SK-N-SH (cell line): ENCODE measurements at regions not wholly inside any gene's neighbourhood (a gene's known extent, or its start where the extent isn't known, plus 50 kb on each side); places are given as distances from the start of the nearest gene placed in this dataset.

Experiments
- CTCF ChIA-PET: fragments of 300-600, 350-600 bp; formaldehyde crosslinking; extraction: SDS; loops from one replicate; lab custom pipeline; 2021; lab: Yijun Ruan, JAX
- POLR2A ChIA-PET: fragments of 350-600 bp; sonication (Branson Sonifier 250); formaldehyde crosslinking; extraction: SDS; loops from one replicate; lab custom pipeline; 2020; ENCODE audit warnings: antibody characterized with exemption, inconsistent platforms; lab: Yijun Ruan, JAX
- DNase-seq: peaks from one replicate; pipeline ENCODE4 v3.0.0; 2012
- H2AFZ ChIP-seq: fragments of 200-600 bp; sonication (generic); 2 replicates; pipeline ENCODE4 v1.8.1; 2016; ENCODE audit warnings: antibody characterized with exemption, mild to moderate bottlenecking, low read depth
- H3F3A ChIP-seq: fragments of 200-600 bp; sonication (generic); replicated peaks from 2 replicates; pipeline ENCODE3; 2016; ENCODE audit warnings: antibody characterized with exemption, mild to moderate bottlenecking; ENCODE audit not compliant: insufficient read depth
- H3K27ac ChIP-seq, 2 experiments: fragments of 200-500 bp in 1 of 2; fragments of 200-600 bp in 1 of 2; sonication (Bioruptor generic) in 1 of 2; sonication (generic), shearing (Covaris generic) in 1 of 2; 2 replicates each; pipeline versions ENCODE4 v1.5.1 to v1.6.1; 2014 to 2016; ENCODE audit warnings: low read depth in 2 of 2, inconsistent platforms in 1 of 2, low read length in 1 of 2, mild to moderate bottlenecking in 1 of 2, mixed read lengths in 1 of 2
- H3K27me3 ChIP-seq: fragments of 200-600 bp; sonication (generic), shearing (Covaris generic); 2 replicates; pipeline ENCODE4 v1.6.1; 2016; ENCODE audit warnings: mixed run types; ENCODE audit not compliant: insufficient read depth
- H3K36me3 ChIP-seq, 2 experiments: fragments of 200-500 bp in 1 of 2; fragments of 200-600 bp in 1 of 2; sonication (Bioruptor generic) in 1 of 2; sonication (generic) in 1 of 2; replicated peaks in 1 of 2; 2 replicates each; pipeline versions ENCODE3 to v1.5.1; 2014 to 2016; ENCODE audit warnings: low read length in 1 of 2, mild to moderate bottlenecking in 1 of 2; ENCODE audit not compliant: insufficient read depth in 2 of 2, control insufficient read depth in 1 of 2
- H3K4me1 ChIP-seq, 2 experiments: fragments of 200-500 bp in 1 of 2; fragments of 200-600 bp in 1 of 2; sonication (Bioruptor generic) in 1 of 2; sonication (generic), shearing (Covaris generic) in 1 of 2; 2 replicates each; pipeline versions ENCODE4 v1.5.1 to v1.6.1; 2014 to 2016; ENCODE audit warnings: low read depth in 1 of 2, low read length in 1 of 2, mixed run types in 1 of 2; ENCODE audit not compliant: insufficient read depth in 2 of 2, control insufficient read depth in 1 of 2
- H3K4me2 ChIP-seq: fragments of 200-600 bp; sonication (generic), shearing (Covaris generic); 2 replicates; pipeline ENCODE4 v1.6.1; 2017; ENCODE audit warnings: mixed run types
- H3K4me3 ChIP-seq, 2 experiments: fragments of 200-500 bp in 1 of 2; fragments of 200-600 bp in 1 of 2; sonication (Bioruptor generic) in 1 of 2; sonication (generic), shearing (Covaris generic) in 1 of 2; 2 replicates each; pipeline versions ENCODE4 v1.5.1 to v1.8.1; 2014 to 2016; ENCODE audit warnings: low read depth in 2 of 2, inconsistent platforms in 1 of 2, low read length in 1 of 2, mild to moderate bottlenecking in 1 of 2, mixed read lengths in 1 of 2, moderate library complexity in 1 of 2
- H3K79me2 ChIP-seq: fragments of 200-600 bp; sonication (generic); 2 replicates; pipeline ENCODE4 v1.8.1; 2017; ENCODE audit warnings: mild to moderate bottlenecking; ENCODE audit not compliant: insufficient read depth
- H3K9ac ChIP-seq: fragments of 200-600 bp; sonication (generic); 2 replicates; pipeline ENCODE4 v1.6.1; 2017; ENCODE audit warnings: mixed run types
- H3K9me2 ChIP-seq: fragments of 200-600 bp; sonication (generic); 2 replicates; pipeline ENCODE4 v1.6.1; 2017; ENCODE audit warnings: mixed run types
- H3K9me3 ChIP-seq: fragments of 200-600 bp; sonication (generic); 2 replicates; pipeline ENCODE4 v1.6.1; 2017; ENCODE audit warnings: mixed run types, mild to moderate bottlenecking, moderate library complexity
- H4K20me1 ChIP-seq: fragments of 200-600 bp; sonication (generic); 2 replicates; pipeline ENCODE4 v1.6.1; 2017; ENCODE audit warnings: mild to moderate bottlenecking, mixed run types; ENCODE audit not compliant: insufficient read depth
- CHD2 ChIP-seq: fragments of 150-350 bp; IDR thresholded peaks from 2 replicates; pipeline ENCODE4 v1.6.1; 2018; ENCODE audit warnings: low read length; ENCODE audit not compliant: partially characterized antibody
- ELF1 ChIP-seq: IDR thresholded peaks from 2 replicates; pipeline ENCODE4 v1.4.0; 2012
- EP300 ChIP-seq, 2 experiments: IDR thresholded peaks; 2 replicates each; pipeline versions ENCODE4 v1.4.0 to v1.6.1; 2012; ENCODE audit warnings: borderline replicate concordance in 1 of 2, low read depth in 1 of 2, low read length in 1 of 2
- EZH2phosphoT487 ChIP-seq: fragments of 200-600 bp; sonication (generic); IDR thresholded peaks from 2 replicates; pipeline ENCODE4 v1.6.1; 2017; ENCODE audit warnings: low read depth, mixed run types, mild to moderate bottlenecking, antibody characterized with exemption, moderate library complexity, borderline replicate concordance
- FOSL2 ChIP-seq: IDR thresholded peaks from 2 replicates; pipeline ENCODE4 v1.4.0; 2012; ENCODE audit warnings: low read depth, mild to moderate bottlenecking, moderate library complexity, borderline replicate concordance
- FOXJ3 ChIP-seq: sonication (generic); formaldehyde crosslinking; IDR thresholded peaks from 2 replicates; pipeline ENCODE4 v1.5.1; 2020; ENCODE audit warnings: mild to moderate bottlenecking, missing genetic modification reagents
- FOXM1 ChIP-seq: IDR thresholded peaks from 2 replicates; pipeline ENCODE4 v1.4.0; 2012; ENCODE audit warnings: low read depth, mild to moderate bottlenecking
- GABPA ChIP-seq: IDR thresholded peaks from 2 replicates; pipeline ENCODE4 v1.4.0; 2012; ENCODE audit warnings: low read depth, mild to moderate bottlenecking
- GATA2 ChIP-seq: sonication (generic); formaldehyde crosslinking; IDR thresholded peaks from 2 replicates; pipeline ENCODE4 v1.5.0; 2020; ENCODE audit warnings: mild to moderate bottlenecking, missing genetic modification reagents
- JUND ChIP-seq: IDR thresholded peaks from 2 replicates; pipeline ENCODE4 v1.4.0; 2012
- MEF2A ChIP-seq: IDR thresholded peaks from 2 replicates; pipeline ENCODE4 v1.4.0; 2012; ENCODE audit warnings: low read depth, borderline replicate concordance
- MXI1 ChIP-seq: IDR thresholded peaks from 2 replicates; pipeline ENCODE4 v1.6.1; 2012; ENCODE audit warnings: mild to moderate bottlenecking, low read depth, low read length, improper control_type of control experiment
- NFIC ChIP-seq: IDR thresholded peaks from 2 replicates; pipeline ENCODE4 v1.4.0; 2012; ENCODE audit warnings: borderline replicate concordance
- NRF1 ChIP-seq: IDR thresholded peaks from 2 replicates; pipeline ENCODE4 v1.6.1; 2012; ENCODE audit warnings: low read depth, mild to moderate bottlenecking, low read length
- POLR2AphosphoS5 ChIP-seq: IDR thresholded peaks from 2 replicates; pipeline ENCODE4 v1.6.1; 2012; ENCODE audit warnings: low read depth, low read length
- RAD21 ChIP-seq: IDR thresholded peaks from 2 replicates; pipeline ENCODE4 v1.6.1; 2012; ENCODE audit warnings: mild to moderate bottlenecking, low read length
- RCOR1 ChIP-seq: fragments of 150-350 bp; IDR thresholded peaks from 2 replicates; pipeline ENCODE4 v1.6.1; 2017; ENCODE audit warnings: antibody characterized with exemption, low read length
- RFX5 ChIP-seq: IDR thresholded peaks from 2 replicates; pipeline ENCODE4 v1.6.1; 2012; ENCODE audit warnings: mild to moderate bottlenecking, improper control_type of control experiment, low read length
- RXRA ChIP-seq: IDR thresholded peaks from 2 replicates; pipeline ENCODE4 v1.4.0; 2012; ENCODE audit warnings: low read depth, mild to moderate bottlenecking, borderline replicate concordance
- SIN3A ChIP-seq: IDR thresholded peaks from 2 replicates; pipeline ENCODE4 v1.6.1; 2012; ENCODE audit warnings: low read depth, mild to moderate bottlenecking, low read length, moderate library complexity, borderline replicate concordance
- SMC3 ChIP-seq: IDR thresholded peaks from 2 replicates; pipeline ENCODE4 v1.6.1; 2012; ENCODE audit warnings: low read depth, low read length, improper control_type of control experiment
- TAF1 ChIP-seq: IDR thresholded peaks from 2 replicates; pipeline ENCODE4 v1.6.1; 2012; ENCODE audit warnings: low read depth, mild to moderate bottlenecking, low read length, moderate library complexity, borderline replicate concordance
- TCF12 ChIP-seq: IDR thresholded peaks from 2 replicates; pipeline ENCODE4 v1.4.0; 2012
- TEAD4 ChIP-seq: IDR thresholded peaks from 2 replicates; pipeline ENCODE4 v1.4.0; 2012; ENCODE audit warnings: mild to moderate bottlenecking, borderline replicate concordance; ENCODE audit not compliant: insufficient read depth
- YY1 ChIP-seq: IDR thresholded peaks from 2 replicates; pipeline ENCODE4 v1.4.0; 2012; ENCODE audit warnings: low read depth, mild to moderate bottlenecking
- TF ChIP-seq, protein P1 (sequence below): fragments of 150-350 bp; IDR thresholded peaks from 2 replicates; pipeline ENCODE4 v1.6.1; 2016; ENCODE audit warnings: mild to moderate bottlenecking, low read depth, low read length
- TF ChIP-seq, protein P2 (sequence below): IDR thresholded peaks from 2 replicates; pipeline ENCODE4 v1.4.0; 2012; ENCODE audit warnings: low read depth
- TF ChIP-seq, protein P3 (sequence below): fragments of 200-600 bp; sonication (generic); IDR thresholded peaks from 2 replicates; pipeline ENCODE4 v1.6.1; 2017; ENCODE audit warnings: antibody characterized with exemption, mild to moderate bottlenecking, moderate library complexity
- TF ChIP-seq, protein P4 (sequence below): IDR thresholded peaks from 2 replicates; pipeline ENCODE4 v1.6.1; 2012; ENCODE audit warnings: mild to moderate bottlenecking, low read depth, low read length, moderate library complexity
- TF ChIP-seq, protein P5 (sequence below): IDR thresholded peaks from 2 replicates; pipeline ENCODE4 v1.4.0; 2012; ENCODE audit warnings: low read depth, borderline replicate concordance

DNA sequence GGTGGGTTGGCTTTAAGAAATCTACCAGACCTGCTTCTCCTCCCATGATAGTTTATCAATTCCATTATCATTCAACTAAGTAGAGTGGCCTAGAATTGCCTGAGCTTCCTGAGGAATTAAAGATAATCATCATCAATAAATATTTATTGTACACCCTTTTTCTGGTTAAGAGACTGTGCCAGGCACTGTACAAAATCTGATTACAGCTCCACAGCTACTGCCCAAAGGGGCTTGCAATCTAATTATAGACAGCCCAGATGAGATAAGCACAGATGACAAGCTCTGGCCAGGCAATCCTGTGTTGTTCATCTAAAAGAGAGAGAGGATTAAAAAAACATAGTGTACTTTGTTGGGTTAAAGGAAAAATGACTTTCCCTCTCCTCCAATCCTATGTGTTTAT, 586.4 kb downstream of the GATA3 start:
- Histone ChIP-seq H3K27ac (peak overlapping the region in 1 of 2 experiments; percentile 95; a peak in 2 of 4 replicates), H2AFZ (no peak overlapping the region), H3K79me2 (no peaks in the 10 kb centered on the region), H3K4me3 (no peak overlapping the region), H3K9me3 (no peaks in the 10 kb centered on the region), H3K27me3 (no peaks in the 10 kb centered on the region), H3K9ac (no peak overlapping the region), H4K20me1 (no peaks in the 10 kb centered on the region), H3K4me2 (no peak overlapping the region), H3K36me3 (no peaks in the 10 kb centered on the region), H3K4me1 (peaks cover 0 to 17% of the 10 kb centered on the region in 2 experiments; a peak in 2 of 4 replicates), H3K9me2 (no peaks in the 10 kb centered on the region), H3F3A (no peaks in the 10 kb centered on the region)
- ChIA-PET CTCF (interaction anchor here (0.6 to 1.2 kb wide), 5 partner anchors 150 to 588 kb away, joined by 3 to 4 read pairs (median 3); no protein-coding TSS in a partner anchor), POLR2A (interaction anchor here (0.7 to 1.0 kb wide), 6 partner anchors 197 to 598 kb away, joined by 3 to 5 read pairs (median 4); no protein-coding TSS in a partner anchor)
- DNase-seq = peak; percentile 55
- TF ChIP-seq EZH2phosphoT487 (no peak), MXI1 (peak; percentile 72; the same call in 1 of the 2 replicates), TCF12 (peak; percentile 82), SMC3 (0 out of 2 replicates have a peak, but pooled peaks have one; percentile 1), RCOR1 (peak; percentile 95), RFX5 (no peak), NRF1 (no peak), FOXM1 (no peak), NFIC (no peak), RXRA (no peak), FOXJ3 (CRISPR knock-in tag) (peak; percentile 96), EP300 (IDR thresholded peaks at IDR 0.05; ENCODE audit: borderline replicate concordance in 1 of 2, low read depth in 1 of 2, low read length in 1 of 2) (peak; percentile 45 to 100; a peak in 3 of 4 replicates), JUND (peak; percentile 36), FOSL2 (no peak), ELF1 (no peak), TAF1 (no peak), SIN3A (no peak), RAD21 (peak; percentile 41), MEF2A (no peak), YY1 (no peak), POLR2AphosphoS5 (no peak), GABPA (no peak), GATA2 (CRISPR knock-in tag) (peak; percentile 100), TEAD4 (peak; percentile 84), CHD2 (peak; percentile 90)
- TF ChIP-seq, protein P1, sequence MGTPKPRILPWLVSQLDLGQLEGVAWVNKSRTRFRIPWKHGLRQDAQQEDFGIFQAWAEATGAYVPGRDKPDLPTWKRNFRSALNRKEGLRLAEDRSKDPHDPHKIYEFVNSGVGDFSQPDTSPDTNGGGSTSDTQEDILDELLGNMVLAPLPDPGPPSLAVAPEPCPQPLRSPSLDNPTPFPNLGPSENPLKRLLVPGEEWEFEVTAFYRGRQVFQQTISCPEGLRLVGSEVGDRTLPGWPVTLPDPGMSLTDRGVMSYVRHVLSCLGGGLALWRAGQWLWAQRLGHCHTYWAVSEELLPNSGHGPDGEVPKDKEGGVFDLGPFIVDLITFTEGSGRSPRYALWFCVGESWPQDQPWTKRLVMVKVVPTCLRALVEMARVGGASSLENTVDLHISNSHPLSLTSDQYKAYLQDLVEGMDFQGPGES = no peak
- TF ChIP-seq, protein P2, sequence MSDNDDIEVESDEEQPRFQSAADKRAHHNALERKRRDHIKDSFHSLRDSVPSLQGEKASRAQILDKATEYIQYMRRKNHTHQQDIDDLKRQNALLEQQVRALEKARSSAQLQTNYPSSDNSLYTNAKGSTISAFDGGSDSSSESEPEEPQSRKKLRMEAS = no peak
- TF ChIP-seq, protein P3, sequence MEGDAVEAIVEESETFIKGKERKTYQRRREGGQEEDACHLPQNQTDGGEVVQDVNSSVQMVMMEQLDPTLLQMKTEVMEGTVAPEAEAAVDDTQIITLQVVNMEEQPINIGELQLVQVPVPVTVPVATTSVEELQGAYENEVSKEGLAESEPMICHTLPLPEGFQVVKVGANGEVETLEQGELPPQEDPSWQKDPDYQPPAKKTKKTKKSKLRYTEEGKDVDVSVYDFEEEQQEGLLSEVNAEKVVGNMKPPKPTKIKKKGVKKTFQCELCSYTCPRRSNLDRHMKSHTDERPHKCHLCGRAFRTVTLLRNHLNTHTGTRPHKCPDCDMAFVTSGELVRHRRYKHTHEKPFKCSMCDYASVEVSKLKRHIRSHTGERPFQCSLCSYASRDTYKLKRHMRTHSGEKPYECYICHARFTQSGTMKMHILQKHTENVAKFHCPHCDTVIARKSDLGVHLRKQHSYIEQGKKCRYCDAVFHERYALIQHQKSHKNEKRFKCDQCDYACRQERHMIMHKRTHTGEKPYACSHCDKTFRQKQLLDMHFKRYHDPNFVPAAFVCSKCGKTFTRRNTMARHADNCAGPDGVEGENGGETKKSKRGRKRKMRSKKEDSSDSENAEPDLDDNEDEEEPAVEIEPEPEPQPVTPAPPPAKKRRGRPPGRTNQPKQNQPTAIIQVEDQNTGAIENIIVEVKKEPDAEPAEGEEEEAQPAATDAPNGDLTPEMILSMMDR = no peak
- TF ChIP-seq, protein P4, sequence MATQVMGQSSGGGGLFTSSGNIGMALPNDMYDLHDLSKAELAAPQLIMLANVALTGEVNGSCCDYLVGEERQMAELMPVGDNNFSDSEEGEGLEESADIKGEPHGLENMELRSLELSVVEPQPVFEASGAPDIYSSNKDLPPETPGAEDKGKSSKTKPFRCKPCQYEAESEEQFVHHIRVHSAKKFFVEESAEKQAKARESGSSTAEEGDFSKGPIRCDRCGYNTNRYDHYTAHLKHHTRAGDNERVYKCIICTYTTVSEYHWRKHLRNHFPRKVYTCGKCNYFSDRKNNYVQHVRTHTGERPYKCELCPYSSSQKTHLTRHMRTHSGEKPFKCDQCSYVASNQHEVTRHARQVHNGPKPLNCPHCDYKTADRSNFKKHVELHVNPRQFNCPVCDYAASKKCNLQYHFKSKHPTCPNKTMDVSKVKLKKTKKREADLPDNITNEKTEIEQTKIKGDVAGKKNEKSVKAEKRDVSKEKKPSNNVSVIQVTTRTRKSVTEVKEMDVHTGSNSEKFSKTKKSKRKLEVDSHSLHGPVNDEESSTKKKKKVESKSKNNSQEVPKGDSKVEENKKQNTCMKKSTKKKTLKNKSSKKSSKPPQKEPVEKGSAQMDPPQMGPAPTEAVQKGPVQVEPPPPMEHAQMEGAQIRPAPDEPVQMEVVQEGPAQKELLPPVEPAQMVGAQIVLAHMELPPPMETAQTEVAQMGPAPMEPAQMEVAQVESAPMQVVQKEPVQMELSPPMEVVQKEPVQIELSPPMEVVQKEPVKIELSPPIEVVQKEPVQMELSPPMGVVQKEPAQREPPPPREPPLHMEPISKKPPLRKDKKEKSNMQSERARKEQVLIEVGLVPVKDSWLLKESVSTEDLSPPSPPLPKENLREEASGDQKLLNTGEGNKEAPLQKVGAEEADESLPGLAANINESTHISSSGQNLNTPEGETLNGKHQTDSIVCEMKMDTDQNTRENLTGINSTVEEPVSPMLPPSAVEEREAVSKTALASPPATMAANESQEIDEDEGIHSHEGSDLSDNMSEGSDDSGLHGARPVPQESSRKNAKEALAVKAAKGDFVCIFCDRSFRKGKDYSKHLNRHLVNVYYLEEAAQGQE = no peak
- TF ChIP-seq, protein P5, sequence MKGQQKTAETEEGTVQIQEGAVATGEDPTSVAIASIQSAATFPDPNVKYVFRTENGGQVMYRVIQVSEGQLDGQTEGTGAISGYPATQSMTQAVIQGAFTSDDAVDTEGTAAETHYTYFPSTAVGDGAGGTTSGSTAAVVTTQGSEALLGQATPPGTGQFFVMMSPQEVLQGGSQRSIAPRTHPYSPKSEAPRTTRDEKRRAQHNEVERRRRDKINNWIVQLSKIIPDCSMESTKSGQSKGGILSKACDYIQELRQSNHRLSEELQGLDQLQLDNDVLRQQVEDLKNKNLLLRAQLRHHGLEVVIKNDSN = no peak
